ENCODE measurements at regions not wholly inside any gene's neighbourhood (a gene's known extent, or its start where the extent isn't known, plus 50 kb on each side); places are given as distances from the start of the nearest gene placed in this dataset.

DNA sequence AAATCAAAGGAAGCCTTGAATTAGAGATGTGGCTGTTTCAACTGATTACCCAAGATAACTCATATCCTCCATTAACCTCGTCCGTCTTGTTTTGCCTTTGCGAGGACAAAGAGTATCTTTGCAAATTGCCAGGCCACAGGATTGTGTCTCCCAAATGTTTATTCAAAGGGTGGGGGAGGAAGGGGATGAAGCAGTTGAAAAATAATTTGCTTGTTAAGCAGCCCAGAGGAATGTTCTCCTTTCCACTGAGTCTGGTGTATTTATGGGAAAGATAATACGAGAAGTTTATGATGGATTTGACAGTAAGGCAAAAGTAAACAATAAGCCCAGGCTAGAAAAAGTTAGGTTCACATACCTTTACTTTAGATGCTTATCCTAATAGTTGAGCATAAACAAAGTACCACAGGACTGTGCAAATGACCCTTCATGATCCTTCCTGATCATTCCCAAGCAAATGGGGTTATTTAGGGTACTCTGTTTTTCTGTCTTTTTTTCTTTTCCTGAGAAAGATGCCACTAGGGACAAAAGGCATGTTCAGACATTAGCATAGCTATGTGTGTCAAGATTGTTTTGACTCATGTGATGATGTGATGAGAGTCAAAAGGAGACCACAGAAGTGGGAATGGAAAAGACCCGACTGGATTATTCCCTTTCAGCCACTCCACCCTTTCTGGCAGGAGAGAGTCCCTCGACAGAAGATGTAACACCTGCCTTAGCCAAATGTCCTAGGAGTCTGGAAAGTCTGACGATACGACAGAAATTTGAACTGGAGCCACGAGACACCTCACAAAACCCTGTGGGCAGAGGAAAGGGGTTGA, 243.0 kb upstream of the GLI3 start:
- H3K4me3 ChIP-seq (replicated peaks; ENCODE audit: low read depth, low read length) = no peak overlapping the region
- TF ChIP-seq, protein P1, sequence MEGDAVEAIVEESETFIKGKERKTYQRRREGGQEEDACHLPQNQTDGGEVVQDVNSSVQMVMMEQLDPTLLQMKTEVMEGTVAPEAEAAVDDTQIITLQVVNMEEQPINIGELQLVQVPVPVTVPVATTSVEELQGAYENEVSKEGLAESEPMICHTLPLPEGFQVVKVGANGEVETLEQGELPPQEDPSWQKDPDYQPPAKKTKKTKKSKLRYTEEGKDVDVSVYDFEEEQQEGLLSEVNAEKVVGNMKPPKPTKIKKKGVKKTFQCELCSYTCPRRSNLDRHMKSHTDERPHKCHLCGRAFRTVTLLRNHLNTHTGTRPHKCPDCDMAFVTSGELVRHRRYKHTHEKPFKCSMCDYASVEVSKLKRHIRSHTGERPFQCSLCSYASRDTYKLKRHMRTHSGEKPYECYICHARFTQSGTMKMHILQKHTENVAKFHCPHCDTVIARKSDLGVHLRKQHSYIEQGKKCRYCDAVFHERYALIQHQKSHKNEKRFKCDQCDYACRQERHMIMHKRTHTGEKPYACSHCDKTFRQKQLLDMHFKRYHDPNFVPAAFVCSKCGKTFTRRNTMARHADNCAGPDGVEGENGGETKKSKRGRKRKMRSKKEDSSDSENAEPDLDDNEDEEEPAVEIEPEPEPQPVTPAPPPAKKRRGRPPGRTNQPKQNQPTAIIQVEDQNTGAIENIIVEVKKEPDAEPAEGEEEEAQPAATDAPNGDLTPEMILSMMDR (IDR thresholded peaks at IDR 0.05; ENCODE audit: low read length, missing control alignments) = no peak
- no peak for DNase-seq (ENCODE audit: low read depth)

DNA sequence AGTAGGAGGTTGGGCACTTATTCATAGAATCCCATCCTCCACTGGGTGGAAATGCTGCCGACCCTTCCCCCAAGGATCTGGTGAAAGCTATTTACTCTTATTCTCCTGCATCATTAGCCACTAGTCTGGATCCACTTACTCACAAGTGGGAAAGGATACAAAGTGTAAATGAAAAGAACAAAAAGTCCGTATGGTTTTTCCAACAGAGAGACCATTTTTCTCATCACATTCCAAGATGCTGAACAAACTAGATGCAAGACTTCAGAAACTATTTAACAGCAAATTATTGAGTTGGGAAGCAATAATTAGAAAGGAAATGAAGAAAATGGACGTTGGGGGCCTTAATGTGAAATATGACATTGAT, 242.4 kb upstream of the GLI3 start:
- TF ChIP-seq, protein P1 (IDR thresholded peaks at IDR 0.05; ENCODE audit: low read length, missing control alignments) = no peak
- no peak for DNase-seq (ENCODE audit: low read depth)
- no peak overlapping the region for H3K4me3 ChIP-seq (replicated peaks; ENCODE audit: low read depth, low read length)

DNA sequence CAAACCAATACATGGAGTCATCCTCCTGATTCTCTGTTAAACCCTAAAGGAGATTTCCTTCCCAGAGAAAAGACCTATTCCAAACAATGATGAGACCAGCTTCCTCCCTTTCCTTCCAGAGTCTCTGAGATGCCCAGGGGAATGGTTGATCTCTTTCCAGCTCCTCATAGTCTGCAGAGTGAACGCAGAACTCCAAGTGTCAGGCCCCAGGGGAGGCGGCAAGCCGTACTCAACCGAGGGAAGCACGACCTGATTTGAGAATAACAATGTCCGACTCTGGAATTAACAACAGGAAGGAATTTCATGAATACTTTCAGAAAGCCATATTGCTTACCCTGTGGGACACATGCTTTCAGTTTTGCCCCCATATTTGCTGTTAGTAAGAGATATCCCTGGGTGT, 241.7 kb upstream of the GLI3 start:
- TF ChIP-seq, protein P1 (IDR thresholded peaks at IDR 0.05; ENCODE audit: low read length, missing control alignments) = no peak
- H3K4me3 ChIP-seq (replicated peaks; ENCODE audit: low read depth, low read length) = no peak overlapping the region
- no peak for DNase-seq (ENCODE audit: low read depth)

DNA sequence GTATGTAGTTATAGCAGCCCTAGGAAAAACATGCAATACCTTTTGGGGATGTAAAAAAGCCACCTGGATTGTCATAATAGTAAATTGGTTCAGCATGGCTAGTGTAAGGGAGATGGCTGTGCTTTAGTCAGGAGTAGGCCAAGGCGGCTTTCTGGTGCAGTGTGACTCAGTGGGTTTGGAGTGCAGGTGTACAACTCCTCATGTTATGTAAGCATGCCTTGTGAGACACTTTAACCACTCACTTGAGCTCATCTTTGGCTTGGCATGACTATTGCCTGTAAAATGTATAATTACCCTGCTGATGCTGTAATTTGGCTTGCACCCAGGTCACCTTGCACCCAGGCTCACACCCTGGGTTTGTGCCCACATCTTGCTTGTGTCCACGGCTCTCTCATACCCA, 239.2 kb upstream of the GLI3 start:
- TF ChIP-seq, protein P1 (IDR thresholded peaks at IDR 0.05; ENCODE audit: low read length, missing control alignments) = no peak

DNA sequence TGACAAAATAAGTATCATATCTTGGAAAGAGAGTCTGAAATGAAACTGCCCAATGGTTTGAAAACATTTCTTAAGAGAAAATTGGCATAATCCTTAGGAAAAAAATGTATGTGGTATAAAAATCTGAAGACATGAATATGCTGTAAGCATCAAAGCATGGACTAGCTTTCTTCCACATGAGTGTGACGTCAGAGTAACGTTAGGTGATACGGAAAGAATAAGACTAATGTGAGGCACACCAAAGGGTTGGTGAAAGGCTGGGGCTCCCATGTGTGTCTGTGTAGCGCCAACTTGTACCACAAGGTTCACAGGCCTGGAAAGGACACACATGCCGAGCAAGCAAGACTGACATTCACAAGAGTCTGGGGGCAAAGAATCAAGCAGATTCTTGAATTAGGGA, 238.1 kb upstream of the GLI3 start:
- no peak for DNase-seq (ENCODE audit: low read depth)
- TF ChIP-seq, protein P1 (IDR thresholded peaks at IDR 0.05; ENCODE audit: low read length, missing control alignments) = no peak
- H3K4me3 ChIP-seq (replicated peaks; ENCODE audit: low read depth, low read length) = no peak overlapping the region

More for the DNA sequence above, 239.2 kb upstream of the GLI3 start:
- H3K4me3 ChIP-seq (replicated peaks; ENCODE audit: low read depth, low read length) = no peak overlapping the region
- no peak for DNase-seq (ENCODE audit: low read depth)

DNA sequence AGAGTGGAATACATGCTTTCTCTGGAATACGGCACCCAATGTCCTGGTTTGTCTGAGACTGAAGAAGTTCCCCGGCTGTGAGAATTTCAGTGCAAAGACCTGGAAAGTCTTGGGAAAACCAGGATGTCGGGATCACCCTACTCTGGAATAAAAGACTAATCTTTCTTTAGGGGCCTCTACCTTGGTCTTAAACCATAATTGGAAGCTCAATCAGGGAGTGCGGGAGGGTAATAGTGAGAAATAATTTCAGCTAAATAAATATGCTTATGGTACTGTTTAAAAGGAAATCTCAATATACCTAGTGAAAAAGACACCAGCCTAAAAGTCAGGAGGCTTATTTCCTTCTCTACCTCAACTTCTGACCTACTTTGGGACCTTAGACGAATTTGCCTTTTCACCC, 236.1 kb upstream of the GLI3 start:
- no peak overlapping the region for H3K4me3 ChIP-seq (replicated peaks; ENCODE audit: low read depth, low read length)
- DNase-seq (ENCODE audit: low read depth) = no peak
- TF ChIP-seq, protein P1 (IDR thresholded peaks at IDR 0.05; ENCODE audit: low read length, missing control alignments) = no peak

Measured in fibroblast of pulmonary artery (primary cell).